Mammary epithelial cell (primary cell): ENCODE measurements at regions not wholly inside any gene's neighbourhood (a gene's known extent, or its start where the extent isn't known, plus 50 kb on each side); places are given as distances from the start of the nearest gene placed in this dataset.

Source experiments
- CTCF ChIP-seq, 2 donors: IDR thresholded peaks in 1 of 2; conservative IDR thresholded peaks in 1 of 2; 2 replicates each; pipeline ENCODE4 v1.5.1; 2011 to 2012; ENCODE audit warnings: inconsistent platforms in 2 of 2, low read length in 2 of 2, mild to moderate bottlenecking in 2 of 2, control low read depth in 1 of 2, low read depth in 1 of 2; ENCODE audit not compliant: insufficient read depth in 1 of 2; ENCODE audit errors: extremely low read depth in 1 of 2
- EZH2 ChIP-seq: IDR thresholded peaks from 2 replicates; pipeline ENCODE4 v1.6.1; 2012; ENCODE audit warnings: low read length, inconsistent platforms, borderline replicate concordance

- TF ChIP-seq CTCF (conservative IDR thresholded peaks at IDR 0.05 in 1 of 2, IDR thresholded peaks at IDR 0.05 in 1 of 2; ENCODE audit: extremely low read depth in 1 of 2, insufficient read depth in 1 of 2, low read depth in 1 of 2, low read length in 2 of 2) (peak; percentile 72 to 82), EZH2 (no peak)
These were observed 245.1 kb downstream of the FOXA2 start for GRCh38 chr20:22339091-22339881.
